ENCODE measurements at regions not wholly inside any gene's neighbourhood (a gene's known extent, or its start where the extent isn't known, plus 50 kb on each side); places are given as distances from the start of the nearest gene placed in this dataset.

DNA sequence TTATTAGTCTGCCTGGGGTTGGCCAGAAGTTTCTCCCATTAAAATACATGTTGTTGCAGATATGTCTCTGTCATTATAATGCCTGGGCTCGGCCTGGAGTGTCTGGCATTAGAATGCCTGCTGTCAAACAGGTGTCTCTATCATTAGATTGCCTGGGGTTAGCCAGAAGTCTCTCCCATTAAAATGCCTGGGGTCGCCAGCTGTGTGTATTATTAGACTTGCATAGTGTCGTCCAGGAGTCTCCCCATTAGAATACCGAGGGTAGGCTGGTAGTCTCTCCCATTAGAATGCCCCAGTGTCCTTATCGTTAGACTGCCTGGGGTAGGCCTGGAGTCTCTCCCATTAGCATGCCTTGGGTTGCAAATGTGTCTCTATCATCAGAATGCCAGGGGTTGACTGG lies 2270.8 kb downstream of the TP53TG3F start:
- no peak for TF ChIP-seq EZH2 (IDR thresholded peaks at IDR 0.05; ENCODE audit: borderline replicate concordance, low read depth, low read length, poor library complexity, severe bottlenecking)
- TF ChIP-seq, protein P1, sequence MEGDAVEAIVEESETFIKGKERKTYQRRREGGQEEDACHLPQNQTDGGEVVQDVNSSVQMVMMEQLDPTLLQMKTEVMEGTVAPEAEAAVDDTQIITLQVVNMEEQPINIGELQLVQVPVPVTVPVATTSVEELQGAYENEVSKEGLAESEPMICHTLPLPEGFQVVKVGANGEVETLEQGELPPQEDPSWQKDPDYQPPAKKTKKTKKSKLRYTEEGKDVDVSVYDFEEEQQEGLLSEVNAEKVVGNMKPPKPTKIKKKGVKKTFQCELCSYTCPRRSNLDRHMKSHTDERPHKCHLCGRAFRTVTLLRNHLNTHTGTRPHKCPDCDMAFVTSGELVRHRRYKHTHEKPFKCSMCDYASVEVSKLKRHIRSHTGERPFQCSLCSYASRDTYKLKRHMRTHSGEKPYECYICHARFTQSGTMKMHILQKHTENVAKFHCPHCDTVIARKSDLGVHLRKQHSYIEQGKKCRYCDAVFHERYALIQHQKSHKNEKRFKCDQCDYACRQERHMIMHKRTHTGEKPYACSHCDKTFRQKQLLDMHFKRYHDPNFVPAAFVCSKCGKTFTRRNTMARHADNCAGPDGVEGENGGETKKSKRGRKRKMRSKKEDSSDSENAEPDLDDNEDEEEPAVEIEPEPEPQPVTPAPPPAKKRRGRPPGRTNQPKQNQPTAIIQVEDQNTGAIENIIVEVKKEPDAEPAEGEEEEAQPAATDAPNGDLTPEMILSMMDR (conservative IDR thresholded peaks at IDR 0.05; ENCODE audit: low read depth, low read length): no peak

DNA sequence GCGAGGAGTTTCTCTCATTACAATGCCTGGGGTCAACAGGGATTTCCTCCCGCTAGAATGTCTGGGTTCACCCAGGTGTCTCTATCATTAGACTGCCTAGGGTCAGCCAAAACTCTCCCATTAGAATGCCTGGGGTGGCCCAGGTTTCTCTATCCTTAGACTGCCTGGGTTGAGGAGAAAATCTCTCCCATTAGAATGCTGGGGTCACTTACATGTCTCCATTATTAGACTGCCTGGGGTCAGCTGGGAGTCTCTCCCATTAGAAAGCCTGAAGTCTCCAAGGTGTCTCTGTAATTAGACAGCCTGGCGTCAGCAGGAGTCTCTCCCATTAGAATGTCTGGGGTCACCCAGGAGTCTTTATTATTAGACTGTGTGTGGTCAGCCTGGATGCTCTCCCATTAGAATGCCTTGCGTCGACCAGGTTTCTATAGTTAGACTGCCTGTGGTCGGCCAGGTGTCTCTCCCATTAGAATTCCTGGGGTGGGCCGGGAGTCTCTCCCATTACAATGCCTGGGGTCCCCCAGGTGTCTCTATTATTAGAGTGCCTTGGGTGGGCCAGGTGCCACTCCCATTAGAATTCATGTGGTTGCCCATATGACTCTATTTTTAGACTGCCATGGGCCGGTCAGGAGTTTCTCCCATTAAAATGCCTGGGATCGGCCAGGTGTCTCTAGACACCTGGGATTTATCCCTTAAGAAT lies 2272.1 kb downstream of the TP53TG3F start:
- Histone ChIP-seq H3K9me3 (ENCODE audit: low read depth, low read length, poor library complexity, severe bottlenecking) (peaks cover 32% of the 10 kb centered on the region), H3K27me3 (replicated peaks; ENCODE audit: insufficient read depth, low read depth, low read length, poor library complexity) (no peaks in the 10 kb centered on the region), H3K27ac (ENCODE audit: low read depth, low read length, poor library complexity, severe bottlenecking) (no peak overlapping the region), H3K4me3 (ENCODE audit: low read depth, low read length, poor library complexity, severe bottlenecking) (no peak overlapping the region), H3K36me3 (ENCODE audit: insufficient read depth, low read length, poor library complexity, severe bottlenecking) (no peaks in the 10 kb centered on the region), H3K4me1 (ENCODE audit: insufficient read depth, low read length, poor library complexity, severe bottlenecking) (no peaks in the 10 kb centered on the region)
- intact Hi-C loops (cut with micrococcal nuclease; ENCODE audit: unreplicated experiment): no loop called here
- DNase-seq (ENCODE audit: low spot score): no peak
- TF ChIP-seq EZH2 (IDR thresholded peaks at IDR 0.05; ENCODE audit: borderline replicate concordance, low read depth, low read length, poor library complexity, severe bottlenecking): no peak
- TF ChIP-seq, protein P1 (conservative IDR thresholded peaks at IDR 0.05; ENCODE audit: low read depth, low read length): no peak
- ChIA-PET POLR2A (ENCODE audit: low non-redundant PET) (no interaction called here), CTCF (no interaction called here)
- BruUV-seq (replicated peaks): no TSS peak

More for the DNA sequence above, 2270.8 kb downstream of the TP53TG3F start:
- intact Hi-C loops (cut with micrococcal nuclease; ENCODE audit: unreplicated experiment): no loop called here
- no peaks in the 10 kb centered on the region for H3K36me3 ChIP-seq (ENCODE audit: insufficient read depth, low read length, poor library complexity, severe bottlenecking)
- no peaks in the 10 kb centered on the region for H3K4me1 ChIP-seq (ENCODE audit: insufficient read depth, low read length, poor library complexity, severe bottlenecking)
- H3K27me3 ChIP-seq (replicated peaks; ENCODE audit: insufficient read depth, low read depth, low read length, poor library complexity): no peaks in the 10 kb centered on the region
- POLR2A ChIA-PET (ENCODE audit: low non-redundant PET): no interaction called here
- CTCF ChIA-PET: no interaction called here
- peaks cover 41% of the 10 kb centered on the region for H3K9me3 ChIP-seq (ENCODE audit: low read depth, low read length, poor library complexity, severe bottlenecking)
- no peak overlapping the region for H3K27ac ChIP-seq (ENCODE audit: low read depth, low read length, poor library complexity, severe bottlenecking)
- no peak overlapping the region for H3K4me3 ChIP-seq (ENCODE audit: low read depth, low read length, poor library complexity, severe bottlenecking)
- no peak for DNase-seq (ENCODE audit: low spot score)
- BruUV-seq (replicated peaks): no TSS peak

DNA sequence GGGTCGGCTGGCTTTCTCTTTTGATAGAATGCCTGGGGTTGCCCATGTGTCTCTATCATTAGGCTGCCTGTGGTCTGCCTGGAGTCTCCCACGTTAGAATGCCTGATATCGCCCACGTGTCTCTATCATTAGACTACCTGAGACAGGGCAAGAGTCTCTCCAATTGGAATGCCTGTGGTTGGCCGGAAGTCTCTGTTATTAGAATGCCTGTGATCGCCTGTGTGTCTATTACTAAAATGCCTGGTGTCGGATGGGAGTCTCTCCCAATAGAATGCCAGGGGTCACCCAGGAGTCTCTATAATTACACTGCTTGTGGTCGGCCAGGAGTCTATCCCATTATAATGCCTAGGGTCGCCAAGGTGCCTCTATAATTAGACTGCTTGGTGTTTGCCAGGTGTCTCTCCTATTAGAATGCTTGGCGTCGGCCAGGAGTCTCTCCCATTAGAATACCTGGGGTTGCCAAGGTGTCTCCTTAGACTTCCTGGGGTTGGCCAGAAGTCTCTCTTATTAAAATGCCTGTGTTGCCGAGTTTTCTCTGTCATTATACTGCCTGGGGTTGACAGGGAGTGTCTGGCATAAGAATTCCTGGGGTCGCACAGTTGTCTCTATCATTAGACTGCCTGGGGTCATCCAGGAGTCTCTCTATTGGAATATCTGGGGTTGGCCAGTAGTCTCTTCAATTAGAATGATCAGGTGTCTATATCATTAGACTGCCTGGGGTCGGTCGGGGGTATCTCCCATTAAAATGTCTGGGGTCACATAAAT lies 2272.8 kb downstream of the TP53TG3F start:
- ChIA-PET POLR2A (ENCODE audit: low non-redundant PET) (no interaction called here), CTCF (no interaction called here)
- BruUV-seq (replicated peaks): no TSS peak
- TF ChIP-seq EZH2 (IDR thresholded peaks at IDR 0.05; ENCODE audit: borderline replicate concordance, low read depth, low read length, poor library complexity, severe bottlenecking): no peak
- TF ChIP-seq, protein P1 (conservative IDR thresholded peaks at IDR 0.05; ENCODE audit: low read depth, low read length): no peak
- Histone ChIP-seq H3K27me3 (replicated peaks; ENCODE audit: insufficient read depth, low read depth, low read length, poor library complexity) (no peaks in the 10 kb centered on the region), H3K4me1 (ENCODE audit: insufficient read depth, low read length, poor library complexity, severe bottlenecking) (no peaks in the 10 kb centered on the region), H3K27ac (ENCODE audit: low read depth, low read length, poor library complexity, severe bottlenecking) (no peak overlapping the region), H3K9me3 (ENCODE audit: low read depth, low read length, poor library complexity, severe bottlenecking) (peaks cover 27% of the 10 kb centered on the region), H3K4me3 (ENCODE audit: low read depth, low read length, poor library complexity, severe bottlenecking) (no peak overlapping the region), H3K36me3 (ENCODE audit: insufficient read depth, low read length, poor library complexity, severe bottlenecking) (no peaks in the 10 kb centered on the region)
- intact Hi-C loops (cut with micrococcal nuclease; ENCODE audit: unreplicated experiment): no loop called here
- no peak for DNase-seq (ENCODE audit: low spot score)
